RWPE1 (cell line): ENCODE measurements at regions not wholly inside any gene's neighbourhood (a gene's known extent, or its start where the extent isn't known, plus 50 kb on each side); places are given as distances from the start of the nearest gene placed in this dataset.

Experiments
- CTCF ChIA-PET: fragments of 350-600 bp; sonication (Branson Sonifier 250); formaldehyde crosslinking; extraction: SDS; loops from one replicate; lab custom pipeline; 2021; lab: Yijun Ruan, JAX
- POLR2A ChIA-PET: fragments of 400-600 bp; formaldehyde crosslinking; extraction: SDS; loops from one replicate; lab custom pipeline; 2020; ENCODE audit warnings: antibody characterized with exemption; ENCODE audit not compliant: low non-redundant PET; lab: Yijun Ruan, JAX
- DNase-seq: peaks from one replicate; pipeline ENCODE4 v3.0.0; 2012; ENCODE audit warnings: low spot score
- H3K27ac ChIP-seq: fragments of 450-650 bp; 2 replicates; pipeline ENCODE4 v1.5.1; 2017
- TF ChIP-seq, protein P1 (sequence below): fragments of 450-650 bp; conservative IDR thresholded peaks from 2 replicates; pipeline ENCODE4 v1.5.1; 2017; ENCODE audit warnings: low read depth, mild to moderate bottlenecking

DNA sequence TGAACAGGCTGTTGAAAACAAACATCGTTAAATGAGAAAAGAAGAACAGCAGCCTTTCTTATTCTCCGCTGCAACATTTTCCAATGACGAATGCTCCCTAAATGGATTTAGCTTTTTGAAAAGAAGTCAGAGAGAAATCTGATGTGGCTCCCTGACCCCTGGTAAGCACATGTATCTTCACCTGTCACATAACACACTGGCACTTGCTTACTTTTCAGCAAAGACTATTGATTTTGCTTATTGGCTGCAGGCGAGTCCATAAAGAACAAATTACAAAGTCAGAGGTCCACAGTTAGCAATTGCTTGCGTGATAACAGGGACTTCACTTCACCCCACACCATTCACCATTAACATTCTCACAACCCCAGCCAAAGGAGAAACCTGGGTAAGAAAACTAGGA lies 362.8 kb downstream of the GPATCH2 start:
- ChIA-PET CTCF (no interaction called here), POLR2A (no interaction called here)
- H3K27ac ChIP-seq, result no peak overlapping the region
- TF ChIP-seq, protein P1, sequence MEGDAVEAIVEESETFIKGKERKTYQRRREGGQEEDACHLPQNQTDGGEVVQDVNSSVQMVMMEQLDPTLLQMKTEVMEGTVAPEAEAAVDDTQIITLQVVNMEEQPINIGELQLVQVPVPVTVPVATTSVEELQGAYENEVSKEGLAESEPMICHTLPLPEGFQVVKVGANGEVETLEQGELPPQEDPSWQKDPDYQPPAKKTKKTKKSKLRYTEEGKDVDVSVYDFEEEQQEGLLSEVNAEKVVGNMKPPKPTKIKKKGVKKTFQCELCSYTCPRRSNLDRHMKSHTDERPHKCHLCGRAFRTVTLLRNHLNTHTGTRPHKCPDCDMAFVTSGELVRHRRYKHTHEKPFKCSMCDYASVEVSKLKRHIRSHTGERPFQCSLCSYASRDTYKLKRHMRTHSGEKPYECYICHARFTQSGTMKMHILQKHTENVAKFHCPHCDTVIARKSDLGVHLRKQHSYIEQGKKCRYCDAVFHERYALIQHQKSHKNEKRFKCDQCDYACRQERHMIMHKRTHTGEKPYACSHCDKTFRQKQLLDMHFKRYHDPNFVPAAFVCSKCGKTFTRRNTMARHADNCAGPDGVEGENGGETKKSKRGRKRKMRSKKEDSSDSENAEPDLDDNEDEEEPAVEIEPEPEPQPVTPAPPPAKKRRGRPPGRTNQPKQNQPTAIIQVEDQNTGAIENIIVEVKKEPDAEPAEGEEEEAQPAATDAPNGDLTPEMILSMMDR, result no peak
- DNase-seq, result no peak

GRCh38 chr1:217261636-217262035 lies 369.3 kb downstream of the GPATCH2 start:
- H3K27ac ChIP-seq, result no peak overlapping the region
- POLR2A ChIA-PET, result no interaction called here
- CTCF ChIA-PET, result interaction anchor here (0.6 to 0.7 kb wide), 3 partner anchors 365 to 671 kb away, joined by 3 to 4 read pairs (median 4); no protein-coding TSS in a partner anchor
- TF ChIP-seq, protein P1, result no peak
- no peak for DNase-seq

- no peak for DNase-seq
- POLR2A ChIA-PET, result no interaction called here
- H3K27ac ChIP-seq, result no peak overlapping the region
- CTCF ChIA-PET, result no interaction called here
- TF ChIP-seq, protein P1, result no peak
Observed at GRCh38 chr1:217260676-217261075, 370.2 kb downstream of the GPATCH2 start.

DNA sequence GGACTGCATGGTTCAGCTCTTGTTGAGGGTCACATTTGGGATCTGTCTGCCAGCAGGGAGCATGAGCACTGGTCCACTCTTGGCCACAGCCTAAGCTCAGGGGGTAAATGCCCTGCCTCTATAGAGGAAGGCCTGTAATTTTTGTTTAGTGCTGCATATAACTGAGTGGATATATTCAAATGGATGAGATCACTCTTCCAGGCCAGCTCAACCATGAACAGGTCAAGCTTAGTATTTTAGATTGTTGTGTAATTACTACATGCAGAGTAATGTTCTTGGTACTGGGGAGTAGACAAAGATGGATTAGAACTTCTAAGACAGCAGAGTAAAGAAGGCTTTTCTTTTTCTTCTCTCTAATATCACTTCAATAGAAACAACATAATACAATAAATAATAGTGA lies 376.9 kb downstream of the GPATCH2 start:
- TF ChIP-seq, protein P1, result no peak
- ChIA-PET CTCF (interaction anchor here (0.6 kb wide), 1 partner anchor 912 kb away, joined by 3 read pairs; no protein-coding TSS in a partner anchor), POLR2A (no interaction called here)
- no peak for DNase-seq
- H3K27ac ChIP-seq, result no peak overlapping the region

DNA sequence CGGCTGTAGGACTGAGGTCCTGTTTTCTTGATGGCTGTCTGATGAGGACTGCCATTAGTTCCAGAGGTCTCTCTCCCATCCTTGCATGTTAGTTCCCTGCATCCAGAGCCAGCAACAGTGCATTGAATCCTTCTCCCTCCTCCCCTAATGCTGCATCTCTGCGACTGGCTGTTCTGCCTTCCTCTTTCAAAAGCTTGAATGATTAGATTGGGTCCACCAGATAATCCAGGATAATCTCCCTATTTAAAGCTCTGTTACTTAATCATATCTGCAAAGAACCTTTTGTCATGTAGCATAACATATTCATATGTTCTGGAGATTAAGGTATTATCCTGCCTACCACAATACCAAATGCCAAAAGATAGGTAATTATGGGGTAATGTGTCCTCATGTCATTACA lies 377.5 kb downstream of the GPATCH2 start:
- TF ChIP-seq, protein P1, result no peak
- ChIA-PET CTCF (interaction anchor here (0.6 kb wide), 1 partner anchor 912 kb away, joined by 3 read pairs; no protein-coding TSS in a partner anchor), POLR2A (no interaction called here)
- DNase-seq, result no peak
- no peak overlapping the region for H3K27ac ChIP-seq

DNA sequence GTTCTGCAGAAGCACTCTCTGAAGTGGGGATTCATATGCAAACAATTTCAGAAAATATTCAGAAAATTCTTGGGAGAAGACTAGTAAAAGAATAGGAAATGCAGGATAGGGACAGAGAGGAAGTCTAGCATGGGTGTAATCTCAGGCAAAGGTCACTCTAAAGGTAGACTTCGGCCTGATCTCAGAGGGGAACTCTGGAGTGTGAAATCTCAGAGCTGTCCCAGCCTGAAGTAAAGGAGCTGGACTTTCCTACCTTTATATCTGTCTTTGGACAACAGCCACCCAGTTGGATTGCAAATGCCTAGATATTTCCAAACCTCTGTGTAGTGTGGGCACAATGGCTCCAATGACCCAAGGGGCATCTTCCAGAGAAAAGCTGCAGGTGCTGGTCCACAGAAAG lies 379.8 kb downstream of the GPATCH2 start:
- ChIA-PET POLR2A (no interaction called here), CTCF (interaction anchor here (0.6 kb wide), 1 partner anchor 42 kb away, joined by 3 read pairs; no protein-coding TSS in a partner anchor)

More for the DNA sequence above, 379.8 kb downstream of the GPATCH2 start:
- no peak overlapping the region for H3K27ac ChIP-seq
- no peak for DNase-seq
- TF ChIP-seq, protein P1, result no peak
